C4-2B (cell line): ENCODE measurements at regions not wholly inside any gene's neighbourhood (a gene's known extent, or its start where the extent isn't known, plus 50 kb on each side); places are given as distances from the start of the nearest gene placed in this dataset.

Experiments used
- ZFX ChIP-seq: fragments of 450-650 bp; IDR thresholded peaks from 2 replicates; pipeline ENCODE4 v1.6.1; 2017
- TF ChIP-seq, protein P1 (sequence below): fragments of 450-650 bp; conservative IDR thresholded peaks from 2 replicates; pipeline ENCODE4 v1.5.1; 2017; ENCODE audit warnings: mild to moderate bottlenecking

DNA sequence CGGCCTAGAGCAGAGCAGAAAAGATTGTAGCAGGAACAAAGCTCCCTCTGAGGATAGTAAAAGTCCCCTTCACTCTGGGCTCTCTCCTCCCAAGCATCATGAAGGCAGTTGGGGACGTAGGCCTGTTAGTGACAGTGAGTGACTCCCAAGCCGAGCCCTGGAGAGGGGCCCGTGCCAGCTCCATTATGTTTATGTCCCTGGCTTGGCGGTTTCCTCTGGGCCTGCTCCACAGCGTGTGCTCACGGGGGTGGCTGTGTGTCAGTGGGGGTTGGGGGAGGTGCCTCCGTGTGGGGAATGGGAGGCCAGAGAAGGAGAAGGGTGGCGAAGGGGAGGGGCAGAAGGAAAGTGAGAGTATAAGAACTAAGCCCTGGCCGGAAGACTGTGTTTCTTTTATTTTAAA, 170.0 kb upstream of the VASH1 start:
- TF ChIP-seq, protein P1, sequence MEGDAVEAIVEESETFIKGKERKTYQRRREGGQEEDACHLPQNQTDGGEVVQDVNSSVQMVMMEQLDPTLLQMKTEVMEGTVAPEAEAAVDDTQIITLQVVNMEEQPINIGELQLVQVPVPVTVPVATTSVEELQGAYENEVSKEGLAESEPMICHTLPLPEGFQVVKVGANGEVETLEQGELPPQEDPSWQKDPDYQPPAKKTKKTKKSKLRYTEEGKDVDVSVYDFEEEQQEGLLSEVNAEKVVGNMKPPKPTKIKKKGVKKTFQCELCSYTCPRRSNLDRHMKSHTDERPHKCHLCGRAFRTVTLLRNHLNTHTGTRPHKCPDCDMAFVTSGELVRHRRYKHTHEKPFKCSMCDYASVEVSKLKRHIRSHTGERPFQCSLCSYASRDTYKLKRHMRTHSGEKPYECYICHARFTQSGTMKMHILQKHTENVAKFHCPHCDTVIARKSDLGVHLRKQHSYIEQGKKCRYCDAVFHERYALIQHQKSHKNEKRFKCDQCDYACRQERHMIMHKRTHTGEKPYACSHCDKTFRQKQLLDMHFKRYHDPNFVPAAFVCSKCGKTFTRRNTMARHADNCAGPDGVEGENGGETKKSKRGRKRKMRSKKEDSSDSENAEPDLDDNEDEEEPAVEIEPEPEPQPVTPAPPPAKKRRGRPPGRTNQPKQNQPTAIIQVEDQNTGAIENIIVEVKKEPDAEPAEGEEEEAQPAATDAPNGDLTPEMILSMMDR, result no peak
- TF ChIP-seq ZFX, result no peak
